H4 (cell line): ENCODE measurements at regions not wholly inside any gene's neighbourhood (a gene's known extent, or its start where the extent isn't known, plus 50 kb on each side); places are given as distances from the start of the nearest gene placed in this dataset.
A peak's percentile ranks its signal among the peaks of the same experiment; 100 is the strongest.
"Not testable (repeated sequence)": the region's sequence is repeated elsewhere in the genome, so short reads cannot be mapped to it uniquely, and the experiment has no call there.

Experiments
- DNase-seq: peaks from one replicate; pipeline ENCODE4 v3.0.0-alpha.2; 2015; ENCODE audit warnings: low spot score

DNA sequence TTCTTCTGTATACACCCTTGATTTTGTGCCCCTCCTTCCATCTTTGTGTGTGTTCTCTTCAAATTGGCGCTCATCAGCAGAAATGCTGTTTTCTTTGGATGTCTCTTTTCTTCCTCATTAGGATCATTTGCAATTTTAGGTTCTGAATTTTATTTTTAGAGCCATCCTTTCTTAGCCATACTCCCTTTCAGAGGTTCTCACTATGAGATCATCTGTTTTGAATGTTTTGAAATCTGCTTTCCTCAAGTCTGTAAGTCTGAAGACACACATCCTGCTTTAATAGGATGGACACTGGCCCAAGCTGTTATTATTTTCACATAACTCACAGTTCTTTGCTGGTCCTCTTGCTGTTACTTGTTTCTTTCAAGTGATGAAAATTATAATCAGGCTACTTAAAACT lies 124.8 kb downstream of the BDH1 start:
- DNase-seq, result no peak

DNA sequence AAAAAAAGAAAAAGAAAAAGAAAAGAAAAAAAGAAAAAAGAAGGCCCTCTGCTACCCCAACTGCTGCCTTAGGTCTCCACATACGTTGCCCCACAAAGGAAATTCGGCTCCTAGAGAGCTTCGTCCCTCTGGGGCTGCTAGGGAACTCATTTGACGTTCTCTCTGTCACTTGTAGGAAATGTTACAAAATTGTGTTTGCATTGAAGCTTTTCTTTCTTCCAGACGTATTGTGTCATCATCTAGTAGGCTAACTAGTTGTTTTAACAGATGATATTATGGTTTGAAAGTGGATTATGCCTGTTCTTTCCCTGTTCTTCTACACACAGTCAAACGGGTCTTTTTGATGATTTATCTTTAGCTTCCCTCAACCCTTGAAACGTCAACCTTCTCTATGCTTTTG lies 125.3 kb downstream of the BDH1 start:
- no peak for DNase-seq

DNA sequence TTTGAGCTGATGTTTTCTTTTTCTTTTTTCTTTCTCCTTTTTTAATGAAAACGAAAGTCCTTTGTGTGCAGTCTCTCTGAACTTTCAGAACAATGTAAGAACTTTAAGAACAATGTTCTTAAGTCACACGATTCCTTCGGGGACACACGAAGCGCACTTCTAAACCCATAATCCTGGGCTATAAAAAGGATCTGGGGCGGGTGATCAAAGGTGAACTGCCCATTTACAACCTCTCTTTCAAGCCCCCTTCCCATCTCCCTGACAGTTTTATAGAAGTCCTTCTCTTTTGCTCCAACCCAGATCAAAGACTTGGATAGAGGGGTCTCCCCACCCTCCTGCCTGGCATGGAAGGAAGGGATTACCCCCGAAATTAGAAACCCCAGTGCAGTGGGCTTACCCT lies 126.8 kb downstream of the BDH1 start:
- DNase-seq, result no peak

DNA sequence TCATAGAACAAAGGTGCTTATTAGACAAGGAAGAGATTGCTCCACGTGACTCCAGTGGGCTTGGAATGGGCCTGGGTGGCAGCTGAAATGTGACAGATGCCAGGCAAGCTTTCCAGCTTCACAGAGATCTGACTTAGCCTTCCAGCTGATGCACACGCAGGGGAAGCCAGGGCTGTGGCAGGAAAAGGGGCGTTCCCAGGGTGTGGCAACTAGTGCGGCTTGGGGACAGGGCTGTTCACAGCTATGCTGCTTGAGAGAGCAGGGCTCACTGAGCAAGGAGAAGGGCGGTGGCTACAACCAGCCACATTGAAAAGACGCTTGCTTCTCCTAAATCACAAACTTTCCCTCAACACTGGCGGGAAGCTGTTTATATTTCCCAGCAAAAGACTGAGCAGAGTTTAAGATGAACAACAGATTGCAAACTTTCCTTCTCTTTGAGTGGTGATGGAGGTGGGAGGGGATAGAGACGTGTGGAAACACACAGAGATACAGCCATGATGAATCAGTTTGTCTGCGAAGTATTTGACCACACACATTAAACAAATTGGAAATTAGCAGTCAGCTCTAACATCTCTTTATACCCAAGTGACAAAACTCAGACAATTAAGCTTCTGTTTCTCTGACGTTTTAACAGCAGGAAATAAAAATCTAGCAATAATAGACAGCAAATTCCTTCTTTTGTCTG lies 127.5 kb downstream of the BDH1 start:
- DNase-seq, result peak; percentile 92

DNA sequence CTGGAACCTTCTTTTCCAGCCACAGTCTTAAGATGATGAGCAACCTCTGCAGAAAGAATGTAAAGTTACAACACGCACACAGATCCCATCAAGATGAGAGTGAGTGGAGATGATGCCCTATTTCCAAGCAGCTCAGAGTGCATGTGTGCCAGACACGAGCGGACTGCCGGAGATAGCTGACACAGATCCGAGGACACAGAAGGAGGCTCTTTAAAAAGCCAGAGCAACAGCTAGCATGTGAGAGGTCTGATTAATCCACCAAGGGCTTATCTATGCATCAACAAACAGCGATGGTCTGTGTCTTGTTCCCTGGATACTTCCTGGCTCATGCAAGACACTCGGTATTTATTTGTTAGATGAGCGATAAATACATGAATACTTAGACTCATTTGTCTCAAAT lies 128.6 kb upstream of the DLG1 start:
- no peak for DNase-seq

DNA sequence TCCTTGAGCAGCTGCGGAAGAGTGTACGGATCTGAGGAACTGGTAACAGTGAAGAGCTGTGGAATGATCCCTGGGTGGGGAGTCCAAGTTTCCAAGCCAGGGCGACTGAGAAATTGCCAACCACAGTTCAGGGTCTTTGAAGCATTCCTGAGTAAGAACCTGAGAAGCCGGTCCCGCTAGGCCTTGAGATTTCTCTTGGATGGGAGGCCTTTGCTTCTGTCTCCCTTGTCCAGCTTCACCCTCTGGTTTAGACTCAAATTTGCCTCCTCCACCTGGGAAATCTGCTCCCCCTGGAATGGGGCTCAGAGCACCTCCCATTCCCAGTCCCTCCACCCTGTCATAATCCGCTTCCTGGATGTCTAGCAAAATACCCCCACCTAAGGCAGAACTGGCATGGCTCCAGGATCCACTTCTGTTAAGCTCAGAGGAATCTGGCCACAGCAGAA lies 127.7 kb upstream of the DLG1 start:
- peak; percentile 39 for DNase-seq

DNA sequence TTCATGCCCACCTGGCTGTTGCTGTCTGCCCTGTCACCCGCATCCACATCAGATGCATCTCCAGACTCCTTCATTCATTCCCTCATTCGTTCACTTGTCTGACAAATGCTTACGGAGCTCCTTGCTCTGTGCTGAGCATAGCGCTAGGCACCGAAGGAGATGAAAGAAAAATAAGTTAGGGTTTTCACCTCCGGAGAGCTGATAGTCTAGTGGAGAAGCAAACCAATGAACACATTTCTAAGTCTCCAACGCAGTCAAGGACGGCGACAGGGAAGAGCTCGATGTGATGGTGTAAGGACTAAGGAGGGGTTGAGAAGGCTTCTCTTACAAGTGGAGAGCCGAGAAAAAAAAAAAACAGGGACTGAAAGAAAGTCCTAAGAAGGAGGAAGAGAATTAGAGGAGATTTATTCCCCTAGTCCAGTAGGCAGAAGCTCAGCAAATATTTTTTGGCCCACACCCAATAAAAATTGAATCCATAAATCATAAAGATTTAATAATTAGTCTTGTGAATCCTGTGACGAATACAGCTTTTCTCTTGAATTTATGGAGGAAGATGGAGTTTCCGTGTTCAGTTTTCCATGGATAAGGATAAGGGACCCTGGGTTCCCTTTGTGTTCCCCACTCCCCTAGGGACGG lies 127.2 kb upstream of the DLG1 start:
- no peak for DNase-seq

DNA sequence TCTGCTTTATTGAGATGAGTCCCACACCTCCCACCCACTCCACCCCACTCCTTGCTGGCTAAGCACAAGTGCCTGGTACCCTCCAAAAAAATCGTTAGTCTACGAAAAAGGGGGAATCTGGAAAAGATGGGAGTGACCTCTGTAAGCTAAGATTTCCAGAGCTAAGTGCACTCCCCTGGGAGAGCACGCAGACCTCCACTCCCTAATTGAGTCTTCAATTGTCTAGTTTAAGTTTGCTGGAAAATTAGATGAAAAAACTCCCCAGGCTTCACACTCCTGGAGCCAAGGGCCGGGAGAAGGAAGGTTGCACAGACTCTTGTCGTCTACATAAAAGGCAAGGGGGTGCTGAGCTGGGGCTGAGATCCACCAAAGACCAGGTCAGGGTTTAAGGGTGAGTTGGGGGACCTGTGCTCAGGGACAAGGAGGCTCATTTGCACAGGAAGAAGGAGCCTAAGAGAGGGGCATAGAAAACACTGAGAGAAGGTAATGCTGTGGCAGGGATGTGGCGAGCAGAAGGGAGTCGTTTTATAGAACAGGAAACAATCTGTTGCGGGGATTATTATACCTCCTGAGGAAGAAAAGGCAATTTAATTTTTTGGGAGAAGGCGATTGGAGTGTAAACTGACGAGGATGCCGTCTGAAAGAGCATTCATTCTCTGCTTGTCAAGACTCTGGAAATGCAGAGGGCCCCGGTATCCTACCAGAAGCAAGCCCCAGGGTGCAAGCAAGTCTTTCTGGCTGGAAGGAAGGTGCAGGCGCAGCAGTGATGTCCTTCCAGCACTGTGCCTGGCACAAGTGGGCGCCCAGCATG lies 126.5 kb upstream of the DLG1 start:
- no peak for DNase-seq

DNA sequence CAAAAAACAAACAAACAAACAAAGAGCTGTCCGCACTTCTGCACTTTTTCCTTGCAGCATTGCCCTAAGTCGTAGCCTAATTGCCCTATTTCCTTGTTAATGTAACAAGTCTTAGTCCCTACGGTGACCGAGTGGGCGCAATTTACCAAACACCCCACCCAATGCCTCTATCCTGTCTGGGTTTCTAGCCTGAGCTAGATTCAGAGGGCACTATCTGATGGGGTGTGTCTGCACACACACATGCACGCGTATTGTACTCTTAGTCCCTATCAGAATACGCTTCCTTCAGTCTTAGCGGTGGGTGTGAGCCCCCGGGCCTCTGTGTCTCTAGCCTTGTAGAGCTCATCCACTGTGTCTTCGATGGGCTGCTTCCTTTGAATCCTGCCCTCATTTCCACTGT lies 125.9 kb upstream of the DLG1 start:
- no peak for DNase-seq

DNA sequence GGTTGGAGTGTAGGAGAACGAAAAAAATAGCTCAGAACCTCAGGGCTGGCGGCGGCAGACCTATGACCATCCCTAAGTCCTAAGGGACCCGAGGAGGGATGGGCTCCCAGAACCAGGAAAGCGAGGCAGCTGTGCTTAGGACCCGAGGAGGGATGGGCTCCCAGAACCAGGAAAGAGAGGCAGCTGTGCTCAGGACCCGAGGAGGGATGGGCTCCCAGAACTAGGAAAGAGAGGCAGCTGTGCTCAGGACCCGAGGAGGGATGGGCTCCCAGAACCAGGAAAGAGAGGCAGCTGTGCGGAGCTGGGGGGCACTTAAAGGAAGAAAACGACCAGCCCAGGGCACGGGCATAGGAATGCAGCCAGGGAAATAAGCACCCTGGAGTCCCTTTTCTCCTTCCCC lies 125.0 kb upstream of the DLG1 start:
- DNase-seq, result no peak

DNA sequence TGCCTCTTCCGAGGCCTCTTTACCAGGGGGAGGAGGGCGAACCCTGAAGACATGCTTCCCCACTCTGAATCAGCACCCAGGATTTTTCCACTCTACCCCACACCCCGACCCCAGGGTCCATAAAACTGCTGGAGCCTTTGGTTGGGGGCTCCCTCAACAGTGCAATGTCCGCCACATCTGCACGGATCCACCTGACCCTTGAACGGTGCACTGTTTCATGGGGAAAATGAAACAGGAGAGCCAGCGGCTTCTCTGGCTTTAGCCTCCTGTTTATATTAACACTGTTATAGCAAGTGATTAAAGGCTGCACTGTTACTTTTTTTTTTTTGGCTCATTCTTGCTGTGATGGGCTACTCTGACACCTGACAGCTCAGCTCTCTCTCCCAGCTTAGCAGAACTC lies 124.1 kb upstream of the DLG1 start:
- no peak for DNase-seq

DNA sequence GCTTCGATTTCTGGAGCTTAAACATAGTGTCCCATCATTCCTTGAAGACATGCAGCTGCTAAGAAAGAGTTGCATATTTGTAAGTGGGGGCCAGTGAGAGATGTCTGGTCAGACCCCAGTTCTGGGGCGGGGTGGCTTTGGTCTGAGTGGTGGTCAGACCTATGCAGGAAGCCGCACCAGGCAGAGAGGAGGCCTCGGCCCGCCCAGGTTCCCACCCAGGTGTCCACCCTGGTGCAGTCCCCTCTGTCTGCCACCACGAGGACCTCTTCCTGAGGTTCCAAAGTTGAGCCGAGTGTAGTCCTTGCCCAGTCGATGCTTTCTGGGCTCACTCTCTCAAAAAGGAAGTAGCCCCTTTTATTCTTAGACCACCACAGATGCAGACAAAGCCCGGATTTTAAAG lies 122.6 kb upstream of the DLG1 start:
- DNase-seq, result no peak

DNA sequence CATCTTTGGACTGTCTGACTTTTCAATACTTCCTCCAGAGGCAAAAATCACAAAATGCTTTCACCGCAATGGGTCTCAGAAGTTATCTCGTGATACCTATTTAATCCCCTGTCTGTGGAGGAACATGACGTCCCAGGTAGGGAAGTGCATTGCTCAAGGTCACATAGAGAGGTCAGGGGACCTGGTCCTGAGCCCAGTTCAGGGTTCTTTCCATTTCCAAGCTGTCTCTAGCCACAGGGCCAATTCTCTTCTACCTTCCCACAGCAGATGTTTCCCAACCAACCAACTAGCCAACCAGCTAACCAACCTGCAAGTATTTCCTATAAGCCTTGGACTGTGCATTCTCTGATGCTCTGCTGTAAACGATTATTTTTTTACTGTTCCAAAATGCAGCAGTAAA lies 122.2 kb upstream of the DLG1 start:
- DNase-seq, result no peak

DNA sequence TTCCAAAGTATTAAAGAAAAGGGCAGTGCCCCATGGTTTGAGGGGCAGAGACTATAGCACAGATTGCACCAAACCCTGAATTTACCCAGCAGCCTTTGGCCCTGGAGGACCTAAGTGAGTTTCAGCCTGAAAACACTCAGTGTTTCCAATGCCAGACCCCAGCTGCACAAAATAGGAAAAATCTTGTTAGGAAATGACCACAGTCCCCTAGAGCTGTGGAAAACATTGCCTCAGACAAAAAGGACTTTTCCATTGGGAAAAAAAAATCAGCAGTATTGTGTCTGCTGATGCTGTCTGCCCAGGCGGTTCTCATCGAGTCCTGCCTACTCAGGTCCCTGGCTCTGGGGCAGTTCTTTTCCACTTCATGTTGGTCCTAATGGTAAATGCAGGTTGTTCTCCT lies 121.7 kb upstream of the DLG1 start:
- no peak for DNase-seq

DNA sequence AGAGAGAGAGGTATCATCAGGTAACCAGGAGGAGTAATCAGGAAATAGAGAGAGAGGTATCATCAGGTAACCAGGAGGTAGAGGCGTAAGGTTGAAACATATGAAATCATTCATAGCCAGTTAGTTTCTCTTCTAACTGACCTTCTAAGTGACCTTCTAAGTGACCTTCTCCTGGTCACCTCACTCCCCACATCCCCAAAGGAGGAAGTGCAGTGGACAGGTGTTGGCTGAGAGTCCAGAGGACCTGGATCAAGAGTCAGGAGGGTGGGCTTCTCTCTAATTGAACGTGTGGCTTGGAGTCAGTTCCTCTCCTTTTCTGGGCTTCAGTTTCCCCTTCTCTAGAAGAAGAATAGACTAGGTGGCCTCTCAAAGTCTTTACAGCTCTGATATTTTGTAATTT lies 121.3 kb upstream of the DLG1 start:
- no peak for DNase-seq

DNA sequence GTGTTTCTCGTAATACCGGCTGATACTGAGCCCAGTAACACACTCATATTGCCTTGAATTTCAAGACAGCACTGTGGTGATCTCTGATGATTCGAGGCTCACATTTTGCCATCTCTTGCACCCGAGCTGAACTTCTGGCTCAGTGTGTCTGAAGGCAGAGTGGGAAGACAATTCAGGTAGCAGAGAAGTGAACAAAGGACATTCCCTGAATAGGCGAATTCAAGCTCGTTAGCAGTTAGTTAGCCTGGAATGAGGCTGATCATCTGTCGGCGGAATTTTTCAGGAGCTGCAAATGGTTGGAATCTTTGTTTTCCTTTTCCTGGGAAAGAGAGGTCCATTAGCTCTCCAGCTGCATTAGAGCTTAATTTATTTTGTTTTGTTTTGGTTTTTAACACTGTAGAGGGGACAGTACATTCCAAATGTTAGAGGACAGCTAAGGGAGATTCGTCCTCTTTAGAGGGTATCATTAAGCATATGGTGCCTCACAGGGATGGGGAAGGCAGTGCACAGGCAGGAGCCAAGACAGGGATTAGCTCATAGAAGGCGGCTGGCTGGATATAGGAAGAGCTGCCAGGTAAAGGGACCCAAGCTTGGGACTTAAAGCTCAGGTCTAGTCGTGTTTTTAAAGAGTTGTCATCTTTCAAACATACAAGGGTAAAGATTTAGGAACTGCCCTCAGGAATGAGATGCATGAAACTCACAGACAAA lies 119.7 kb upstream of the DLG1 start:
- no peak for DNase-seq

DNA sequence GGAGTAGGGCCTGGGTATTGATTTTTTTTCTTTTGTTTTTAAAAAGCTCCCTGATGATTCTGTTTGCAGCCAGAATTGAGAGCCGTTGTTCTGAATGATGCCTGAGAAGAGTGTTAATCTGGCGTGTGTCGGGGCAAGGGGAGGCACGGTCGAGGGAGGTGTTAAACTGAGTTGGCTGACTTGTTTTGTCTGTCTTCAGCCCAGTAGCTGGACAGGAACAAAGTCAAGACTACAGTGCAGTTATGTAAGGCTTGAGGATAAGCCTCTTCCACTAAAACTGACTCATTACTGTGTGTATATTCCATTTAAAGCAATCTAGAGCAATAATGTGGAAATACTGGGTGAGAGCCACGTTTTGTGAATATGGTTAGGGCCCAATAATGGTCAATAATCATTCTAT lies 119.0 kb upstream of the DLG1 start:
- DNase-seq, result no peak

DNA sequence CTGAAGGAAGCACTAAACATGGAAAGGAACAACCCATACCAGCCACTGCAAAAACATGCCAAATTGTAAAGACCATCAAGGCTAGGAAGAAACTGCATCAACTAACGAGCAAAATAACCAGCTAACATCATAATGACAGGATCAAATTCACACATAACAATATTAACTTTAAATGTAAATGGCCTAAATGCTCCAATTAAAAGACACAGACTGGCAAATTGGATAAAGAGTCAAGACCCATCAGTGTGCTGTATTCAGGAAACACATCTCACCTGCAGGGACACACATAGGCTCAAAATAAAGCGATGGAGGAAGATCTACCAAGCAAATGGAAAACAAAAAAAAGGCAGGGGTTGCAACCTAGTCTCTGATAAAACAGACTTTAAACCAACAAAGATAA lies 113.5 kb upstream of the DLG1 start:
- DNase-seq, result not testable (repeated sequence)

DNA sequence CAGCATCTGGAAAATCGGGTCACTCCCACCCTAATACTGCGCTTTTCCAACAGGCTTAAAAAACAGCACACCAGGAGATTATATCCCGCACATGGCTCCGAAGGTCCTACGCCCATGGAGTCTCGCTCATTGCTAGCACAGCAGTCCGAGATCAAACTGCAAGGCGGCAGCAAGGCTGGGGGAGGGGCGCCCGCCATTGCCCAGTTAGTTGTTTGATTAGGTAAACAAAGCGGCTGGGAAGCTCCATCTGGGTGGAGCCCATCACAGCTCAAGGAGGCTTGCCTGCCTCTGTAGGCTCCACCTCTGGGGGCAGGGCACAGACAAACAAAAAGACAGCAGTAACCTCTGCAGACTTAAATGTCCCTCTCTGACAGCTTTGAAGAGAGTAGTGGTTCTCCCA lies 111.8 kb upstream of the DLG1 start:
- not testable (repeated sequence) for DNase-seq

DNA sequence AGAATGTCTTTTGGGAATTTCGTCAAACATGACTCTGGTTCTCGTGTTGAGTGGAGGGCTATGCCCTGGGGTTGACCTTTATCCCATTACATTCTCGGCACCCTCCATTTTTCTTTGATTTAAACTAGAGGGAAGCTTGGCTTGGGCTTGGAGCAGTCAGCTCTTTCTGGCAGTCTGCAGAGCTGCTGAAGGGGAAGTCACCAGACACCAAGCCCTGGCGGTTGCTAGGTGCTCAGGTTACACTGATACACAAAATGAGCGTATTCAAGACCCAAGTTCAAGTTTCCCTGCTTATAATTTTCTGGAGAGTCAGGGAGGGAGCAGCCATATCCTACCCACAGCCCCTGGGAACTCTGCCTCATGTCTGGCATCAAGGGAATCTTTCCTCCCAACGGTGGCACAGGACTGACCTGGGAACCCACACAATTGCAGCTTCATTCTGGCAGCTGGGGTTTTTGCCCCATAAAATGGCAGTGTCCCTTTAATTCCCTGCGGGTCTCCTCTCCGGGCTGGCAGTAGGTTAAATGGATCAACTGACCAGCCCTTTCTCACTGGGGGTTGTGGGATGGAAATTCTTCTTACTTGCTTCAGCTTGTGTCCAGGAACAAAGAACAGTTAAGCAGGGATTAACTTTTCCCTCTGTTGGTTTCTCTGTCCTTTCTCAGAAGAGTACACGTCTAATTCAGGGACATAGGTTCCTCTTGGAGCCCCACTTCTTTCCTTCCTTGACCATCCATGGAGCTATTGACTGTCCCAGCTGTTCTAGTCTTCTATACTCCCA lies 110.0 kb upstream of the DLG1 start:
- DNase-seq, result no peak

DNA sequence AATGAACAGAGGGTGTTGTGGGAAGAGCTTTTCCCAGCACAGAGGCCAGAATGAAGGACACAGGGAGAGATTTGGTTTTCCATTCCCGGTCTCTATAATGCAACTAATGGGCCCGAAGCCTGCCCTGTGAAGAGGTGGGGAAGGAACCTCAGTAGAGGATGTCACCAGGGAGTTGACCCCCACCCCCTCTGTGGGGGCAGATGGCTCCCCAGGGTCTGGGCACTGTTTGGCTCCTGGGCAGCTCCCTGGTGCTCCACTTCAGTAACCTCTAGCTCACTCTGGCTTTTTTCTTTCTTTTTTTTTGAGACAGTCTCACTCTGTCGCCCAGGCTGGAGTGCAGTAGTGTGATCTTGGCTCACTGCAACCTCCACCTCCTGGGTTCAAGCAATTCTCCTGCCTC lies 109.1 kb upstream of the DLG1 start:
- DNase-seq, result no peak

DNA sequence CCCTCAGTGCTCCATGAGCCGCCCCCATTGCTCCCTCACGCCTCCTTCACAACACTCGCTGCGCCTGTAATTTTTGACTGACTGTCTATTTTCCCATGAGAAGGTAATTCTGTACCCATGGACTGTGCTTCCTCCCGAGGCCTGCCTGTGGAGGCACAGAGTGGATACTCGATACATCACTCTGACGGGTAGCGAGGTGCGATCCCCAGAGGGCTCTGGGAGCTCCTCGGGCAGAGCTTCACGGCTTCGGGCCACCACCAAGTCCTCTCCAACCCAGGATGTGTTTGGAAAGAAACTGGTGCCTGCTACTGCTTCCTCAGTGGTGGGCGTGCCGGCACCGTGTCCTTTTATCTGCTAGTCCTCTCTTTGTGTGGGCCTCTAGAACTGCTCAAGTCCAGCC lies 108.6 kb upstream of the DLG1 start:
- DNase-seq, result no peak
